ENCODE measurements at regions not wholly inside any gene's neighbourhood (a gene's known extent, or its start where the extent isn't known, plus 50 kb on each side); places are given as distances from the start of the nearest gene placed in this dataset.

DNA sequence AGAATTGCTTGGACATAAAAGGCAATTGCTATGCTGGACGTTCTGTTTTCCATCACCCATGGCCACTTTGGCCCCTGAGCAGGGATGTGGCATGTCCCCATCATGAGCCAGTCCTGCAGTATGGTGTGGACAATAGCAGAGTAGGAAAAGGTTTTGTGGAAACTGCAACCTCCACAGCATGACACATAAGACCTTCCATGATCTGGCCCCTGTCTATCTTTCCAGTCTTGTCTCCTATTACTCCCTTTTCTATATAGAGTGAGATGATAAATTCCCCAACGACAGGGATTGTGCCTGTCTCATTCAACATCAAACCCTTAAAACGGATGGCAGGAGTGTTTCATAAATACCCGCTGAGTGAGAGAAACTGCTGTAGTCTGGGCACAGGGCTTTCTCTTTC is 174.7 kb upstream of the PTCH1 start (continued):
- no peak for TF ChIP-seq ELF1 (IDR thresholded peaks at IDR 0.05; ENCODE audit: borderline replicate concordance, low read depth)
- no peak for TF ChIP-seq SP1 (IDR thresholded peaks at IDR 0.05; ENCODE audit: low read depth)
- TF ChIP-seq, protein P1, sequence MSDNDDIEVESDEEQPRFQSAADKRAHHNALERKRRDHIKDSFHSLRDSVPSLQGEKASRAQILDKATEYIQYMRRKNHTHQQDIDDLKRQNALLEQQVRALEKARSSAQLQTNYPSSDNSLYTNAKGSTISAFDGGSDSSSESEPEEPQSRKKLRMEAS (IDR thresholded peaks at IDR 0.05): no peak
- TF ChIP-seq JUND (IDR thresholded peaks at IDR 0.05): no peak
- TF ChIP-seq ZFX (IDR thresholded peaks at IDR 0.05): no peak
- no peak for TF ChIP-seq CBX3 (IDR thresholded peaks at IDR 0.05; ENCODE audit: low read depth)
- no peak for TF ChIP-seq POLR2A (IDR thresholded peaks at IDR 0.05; ENCODE audit: borderline replicate concordance, extremely low read depth, insufficient read depth, insufficient read length)

DNA sequence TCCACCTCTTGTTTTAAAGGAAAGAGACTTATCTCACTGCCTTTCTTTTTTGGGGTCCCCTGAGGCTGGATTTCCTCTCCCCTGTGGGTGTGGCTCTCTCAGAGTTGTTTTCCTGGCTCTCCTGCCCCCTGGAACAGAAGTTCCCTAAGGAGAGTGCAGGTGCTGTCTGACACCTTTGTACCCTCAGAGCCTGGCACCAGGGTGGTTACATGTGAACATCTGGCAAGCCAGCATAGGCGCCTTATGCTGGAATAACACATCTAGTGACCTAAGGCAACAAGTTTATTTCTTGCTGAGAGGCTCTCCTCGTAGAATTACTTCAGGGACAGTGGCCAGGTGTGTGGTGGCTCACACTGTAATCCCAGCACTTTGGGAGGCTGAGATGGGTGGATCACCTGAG is 172.9 kb upstream of the PTCH1 start:
- ChIA-PET POLR2A (no interaction called here), RAD21 (ENCODE audit: low non-redundant PET in 1 of 2, low total read pairs in 2 of 2, uncharacterized antibody in 2 of 2, unreplicated experiment in 2 of 2) (no interaction called here), CTCF (no interaction called here)
- Histone ChIP-seq H3K9me3 (ENCODE audit: control insufficient read depth in 1 of 2, insufficient read depth in 1 of 2, low read depth in 1 of 2, low read length in 2 of 2) (no peaks in the 10 kb centered on the region), H3K79me2 (ENCODE audit: insufficient read depth, low read length) (no peaks in the 10 kb centered on the region), H4K20me1 (ENCODE audit: insufficient read depth) (no peaks in the 10 kb centered on the region), H3K9me2 (ENCODE audit: insufficient read depth) (no peaks in the 10 kb centered on the region), H3K36me3 (ENCODE audit: control insufficient read depth in 1 of 2, insufficient read depth in 2 of 2, low read length in 2 of 2) (no peaks in the 10 kb centered on the region), H3K4me3 (replicated peaks in 1 of 2; ENCODE audit: low read depth in 1 of 2, low read length in 2 of 2) (no peak overlapping the region), H3K4me2 (ENCODE audit: low read length) (no peak overlapping the region), H3K4me1 (ENCODE audit: control insufficient read depth in 1 of 2, insufficient read depth in 2 of 2, low read length in 2 of 2) (no peaks in the 10 kb centered on the region), H3K9ac (ENCODE audit: low read length) (no peak overlapping the region), H3K27ac (ENCODE audit: low read depth, low read length) (no peak overlapping the region), H3K27me3 (ENCODE audit: insufficient read depth, low read length) (peaks cover 13% of the 10 kb centered on the region; the same call in 1 of the 2 replicates), H2AFZ (ENCODE audit: low read depth, low read length, poor library complexity, severe bottlenecking) (no peak overlapping the region)
- no peak for ATAC-seq
- intact Hi-C loops (cut with micrococcal nuclease): no loop called here
- no peak for DNase-seq (ENCODE audit: low read depth, low spot score)
- BruUV-seq (replicated peaks): no TSS peak
- no peak for TF ChIP-seq RAD21 (IDR thresholded peaks at IDR 0.05; ENCODE audit: low read depth)
- TF ChIP-seq, protein P2, sequence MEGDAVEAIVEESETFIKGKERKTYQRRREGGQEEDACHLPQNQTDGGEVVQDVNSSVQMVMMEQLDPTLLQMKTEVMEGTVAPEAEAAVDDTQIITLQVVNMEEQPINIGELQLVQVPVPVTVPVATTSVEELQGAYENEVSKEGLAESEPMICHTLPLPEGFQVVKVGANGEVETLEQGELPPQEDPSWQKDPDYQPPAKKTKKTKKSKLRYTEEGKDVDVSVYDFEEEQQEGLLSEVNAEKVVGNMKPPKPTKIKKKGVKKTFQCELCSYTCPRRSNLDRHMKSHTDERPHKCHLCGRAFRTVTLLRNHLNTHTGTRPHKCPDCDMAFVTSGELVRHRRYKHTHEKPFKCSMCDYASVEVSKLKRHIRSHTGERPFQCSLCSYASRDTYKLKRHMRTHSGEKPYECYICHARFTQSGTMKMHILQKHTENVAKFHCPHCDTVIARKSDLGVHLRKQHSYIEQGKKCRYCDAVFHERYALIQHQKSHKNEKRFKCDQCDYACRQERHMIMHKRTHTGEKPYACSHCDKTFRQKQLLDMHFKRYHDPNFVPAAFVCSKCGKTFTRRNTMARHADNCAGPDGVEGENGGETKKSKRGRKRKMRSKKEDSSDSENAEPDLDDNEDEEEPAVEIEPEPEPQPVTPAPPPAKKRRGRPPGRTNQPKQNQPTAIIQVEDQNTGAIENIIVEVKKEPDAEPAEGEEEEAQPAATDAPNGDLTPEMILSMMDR (IDR thresholded peaks at IDR 0.05 in 2 of 3, conservative IDR thresholded peaks at IDR 0.05 in 1 of 3; ENCODE audit: borderline replicate concordance in 1 of 3, insufficient read depth in 1 of 3, low read depth in 2 of 3, low read length in 2 of 3): no peak
- no peak for TF ChIP-seq CEBPB (IDR thresholded peaks at IDR 0.05; ENCODE audit: low read depth)
- no peak for TF ChIP-seq POLR2AphosphoS5 (IDR thresholded peaks at IDR 0.05; ENCODE audit: low read depth, low read length)
